ENCODE measurements at regions not wholly inside any gene's neighbourhood (a gene's known extent, or its start where the extent isn't known, plus 50 kb on each side); places are given as distances from the start of the nearest gene placed in this dataset.

DNA sequence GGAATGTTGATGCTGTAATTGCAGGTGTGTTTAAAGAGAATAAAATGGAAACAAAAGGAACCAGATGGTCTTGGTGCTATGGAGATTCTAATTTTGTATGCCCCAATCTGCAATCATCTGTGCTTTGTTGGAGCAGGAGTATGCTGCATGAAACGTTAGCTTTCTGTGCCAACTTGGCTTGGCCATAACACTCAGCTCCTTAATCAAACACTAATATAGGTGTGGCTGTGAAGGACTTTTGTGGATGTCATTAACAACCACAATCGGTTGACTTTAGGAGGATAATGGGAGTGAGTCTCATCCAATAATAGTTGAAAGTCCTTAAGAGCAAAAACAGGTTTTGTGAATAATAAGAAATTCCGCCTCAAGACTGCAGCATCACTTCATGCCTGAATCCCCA is 399.2 kb downstream of the NLGN4X start:
- no peak overlapping the region for H3K27ac Mint-ChIP-seq
- DNase-seq (no peak), ATAC-seq (replicated peaks in 1 of 2) (no peak)
- H3K4me3 Mint-ChIP-seq = no peak overlapping the region
- H3K4me1 Mint-ChIP-seq (ENCODE audit: low read depth) = no peaks in the 10 kb centered on the region
- H3K9me3 Mint-ChIP-seq = peaks cover 2 to 6% of the 10 kb centered on the region in 2 donors
- no peaks in the 10 kb centered on the region for H3K36me3 Mint-ChIP-seq (ENCODE audit: insufficient read depth in 2 of 2)
- H3K27me3 Mint-ChIP-seq (ENCODE audit: low read depth) = no peaks in the 10 kb centered on the region

DNA sequence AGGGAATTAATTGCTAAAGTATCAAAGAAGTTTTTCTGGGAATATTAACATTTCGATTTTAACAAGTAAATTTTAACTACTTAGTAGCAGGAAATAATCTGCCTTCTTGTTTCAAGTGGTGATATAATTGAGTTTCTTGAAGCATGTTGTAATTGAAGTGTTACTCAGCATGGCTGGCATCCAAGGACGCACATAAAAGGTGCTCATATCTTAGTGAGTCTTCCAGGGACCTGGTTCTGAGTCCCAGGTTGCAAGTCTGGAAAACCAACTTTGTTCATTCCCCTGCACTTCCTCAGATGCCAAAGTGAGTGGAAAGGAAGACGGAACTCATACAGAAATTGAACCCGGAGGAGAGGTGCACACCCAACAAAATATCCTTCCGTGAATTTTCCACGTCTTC is 399.6 kb downstream of the NLGN4X start:
- Mint-ChIP-seq H3K27me3 (ENCODE audit: low read depth) (no peaks in the 10 kb centered on the region), H3K4me3 (no peak overlapping the region), H3K27ac (no peak overlapping the region), H3K9me3 (peaks cover 2 to 6% of the 10 kb centered on the region in 2 donors), H3K36me3 (ENCODE audit: insufficient read depth in 2 of 2) (no peaks in the 10 kb centered on the region), H3K4me1 (ENCODE audit: low read depth) (no peaks in the 10 kb centered on the region)
- ATAC-seq (replicated peaks in 1 of 2) = no peak
- DNase-seq = no peak

DNA sequence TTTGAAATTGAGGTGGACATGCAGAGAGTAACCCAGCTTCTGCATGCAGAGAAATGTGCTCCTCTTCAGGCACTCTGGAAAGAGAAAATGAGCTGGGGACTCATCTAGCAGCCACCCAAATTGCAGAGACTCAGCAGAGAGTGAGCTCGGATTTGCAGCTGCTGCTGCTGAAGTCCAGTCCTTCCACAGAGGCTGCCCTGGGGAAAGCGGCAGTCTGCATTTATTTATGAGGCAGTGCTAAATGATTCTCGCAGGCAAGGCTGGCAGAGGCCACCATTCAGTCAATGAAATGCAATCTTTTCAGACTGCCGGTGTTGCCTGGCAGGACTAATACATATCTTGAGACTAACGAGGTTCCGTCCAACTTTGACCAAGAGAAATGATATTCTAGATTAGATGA is 404.8 kb downstream of the NLGN4X start:
- no peaks in the 10 kb centered on the region for H3K9me3 Mint-ChIP-seq
- H3K4me3 Mint-ChIP-seq = no peak overlapping the region
- DNase-seq (no peak), ATAC-seq (replicated peaks in 1 of 2) (no peak)
- no peaks in the 10 kb centered on the region for H3K36me3 Mint-ChIP-seq (ENCODE audit: insufficient read depth in 2 of 2)
- no peaks in the 10 kb centered on the region for H3K4me1 Mint-ChIP-seq (ENCODE audit: low read depth)
- no peaks in the 10 kb centered on the region for H3K27me3 Mint-ChIP-seq (ENCODE audit: low read depth)
- no peak overlapping the region for H3K27ac Mint-ChIP-seq

DNA sequence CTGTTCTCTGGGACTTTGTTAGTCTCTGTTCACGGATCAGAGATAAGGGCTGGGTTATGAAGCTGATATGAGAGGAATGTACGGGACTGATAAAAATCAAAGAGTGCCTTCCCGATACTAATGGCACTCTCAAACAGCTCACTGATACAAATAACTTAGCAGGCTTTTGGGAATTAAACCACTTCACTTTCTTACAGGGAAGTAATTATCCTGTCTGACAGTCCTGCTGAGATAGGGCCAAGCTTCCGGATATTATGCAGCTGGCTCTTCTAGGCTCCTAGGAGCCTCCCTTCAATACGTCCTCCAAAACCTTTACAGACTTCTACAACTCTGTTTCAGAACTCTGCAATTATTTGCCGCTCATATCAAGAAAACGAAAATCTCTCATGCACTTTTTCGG is 418.0 kb downstream of the NLGN4X start:
- ATAC-seq (replicated peaks in 1 of 2) = no peak

DNA sequence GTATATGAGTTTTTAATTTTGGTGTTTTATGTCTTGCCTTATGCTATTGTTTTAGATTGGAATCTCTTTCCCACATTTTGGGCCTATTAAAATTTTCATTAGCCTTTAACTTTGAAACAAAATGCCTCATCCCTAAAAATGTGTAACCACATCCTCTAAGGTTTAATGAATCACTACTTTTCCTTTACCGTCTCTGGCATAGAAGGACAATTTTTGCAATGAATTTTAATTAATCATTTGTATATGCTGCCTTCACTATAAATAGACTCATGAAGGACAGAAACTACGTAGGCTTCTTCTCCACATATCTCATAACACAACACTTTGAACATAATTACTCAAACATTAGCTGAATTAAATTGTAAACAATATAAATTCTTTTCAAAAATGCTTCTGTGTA is 421.5 kb downstream of the NLGN4X start:
- peaks cover 0 to 2% of the 10 kb centered on the region in 2 donors for H3K36me3 Mint-ChIP-seq (ENCODE audit: insufficient read depth in 2 of 2)
- no peak for ATAC-seq (replicated peaks in 1 of 2)
- peaks cover 0 to 7% of the 10 kb centered on the region in 2 donors for H3K9me3 Mint-ChIP-seq
- no peak for DNase-seq
- H3K4me1 Mint-ChIP-seq (ENCODE audit: low read depth) = no peaks in the 10 kb centered on the region
- no peak overlapping the region for H3K4me3 Mint-ChIP-seq
- no peak overlapping the region for H3K27ac Mint-ChIP-seq
- H3K27me3 Mint-ChIP-seq (ENCODE audit: low read depth) = no peaks in the 10 kb centered on the region

More for the DNA sequence above, 418.0 kb downstream of the NLGN4X start:
- Mint-ChIP-seq H3K27me3 (ENCODE audit: low read depth) (no peaks in the 10 kb centered on the region), H3K4me1 (ENCODE audit: low read depth) (no peaks in the 10 kb centered on the region), H3K36me3 (ENCODE audit: insufficient read depth in 2 of 2) (no peaks in the 10 kb centered on the region), H3K4me3 (no peak overlapping the region), H3K27ac (no peak overlapping the region), H3K9me3 (peaks cover 0 to 6% of the 10 kb centered on the region in 2 donors)
- no peak for DNase-seq

DNA sequence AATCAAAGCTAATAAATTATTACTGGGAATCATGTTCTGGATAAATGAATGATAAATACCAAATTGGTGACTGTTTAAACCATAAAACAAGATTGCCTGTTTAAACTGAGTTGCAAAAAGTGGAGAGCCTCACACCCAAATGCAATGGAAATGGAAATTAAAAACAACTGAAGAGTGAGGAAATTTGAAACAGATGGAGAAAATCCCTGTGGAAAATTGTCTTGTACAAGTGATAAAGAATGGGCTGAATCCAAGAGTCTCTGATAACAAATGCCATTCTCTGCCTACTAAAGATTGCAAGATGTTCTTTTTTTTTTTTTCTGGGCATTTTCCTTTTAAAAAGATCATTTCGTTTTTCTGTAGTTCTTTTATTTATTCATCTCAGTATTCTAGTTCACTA is 426.3 kb downstream of the NLGN4X start:
- DNase-seq = no peak
- H3K27me3 Mint-ChIP-seq (ENCODE audit: low read depth) = no peaks in the 10 kb centered on the region
- no peak overlapping the region for H3K4me3 Mint-ChIP-seq
- ATAC-seq (replicated peaks in 1 of 2) = no peak
- H3K4me1 Mint-ChIP-seq (ENCODE audit: low read depth) = no peaks in the 10 kb centered on the region
- peaks cover 2 to 4% of the 10 kb centered on the region in 2 donors for H3K9me3 Mint-ChIP-seq
- H3K36me3 Mint-ChIP-seq (ENCODE audit: insufficient read depth in 2 of 2) = peaks cover 0 to 2% of the 10 kb centered on the region in 2 donors
- H3K27ac Mint-ChIP-seq = no peak overlapping the region

DNA sequence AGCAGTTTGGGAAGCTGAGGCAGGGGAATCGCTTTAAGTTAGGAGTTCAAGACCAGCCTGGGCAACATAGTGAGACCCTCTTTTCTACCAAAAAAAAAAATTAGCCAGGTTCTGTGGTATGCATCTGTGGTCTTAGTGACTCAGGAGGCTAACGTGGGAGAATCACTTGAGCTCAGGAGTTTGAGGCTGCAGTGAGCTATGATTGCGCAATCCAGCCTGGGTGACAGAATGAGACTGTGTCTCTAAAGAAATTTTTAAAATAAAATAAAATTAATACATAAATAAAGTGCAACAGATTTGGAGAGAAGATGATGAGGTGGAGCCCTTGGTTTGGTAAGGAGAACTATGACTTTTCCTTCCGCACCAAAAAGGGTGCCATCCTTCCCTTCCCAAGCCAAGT is 436.9 kb downstream of the NLGN4X start:
- Mint-ChIP-seq H3K4me3 (no peak overlapping the region), H3K9me3 (peaks cover 3 to 5% of the 10 kb centered on the region in 2 donors), H3K27me3 (ENCODE audit: low read depth) (no peaks in the 10 kb centered on the region), H3K27ac (no peak overlapping the region), H3K36me3 (ENCODE audit: insufficient read depth in 2 of 2) (no peaks in the 10 kb centered on the region), H3K4me1 (ENCODE audit: low read depth) (no peaks in the 10 kb centered on the region)
- DNase-seq (no peak), ATAC-seq (replicated peaks in 1 of 2) (no peak)

DNA sequence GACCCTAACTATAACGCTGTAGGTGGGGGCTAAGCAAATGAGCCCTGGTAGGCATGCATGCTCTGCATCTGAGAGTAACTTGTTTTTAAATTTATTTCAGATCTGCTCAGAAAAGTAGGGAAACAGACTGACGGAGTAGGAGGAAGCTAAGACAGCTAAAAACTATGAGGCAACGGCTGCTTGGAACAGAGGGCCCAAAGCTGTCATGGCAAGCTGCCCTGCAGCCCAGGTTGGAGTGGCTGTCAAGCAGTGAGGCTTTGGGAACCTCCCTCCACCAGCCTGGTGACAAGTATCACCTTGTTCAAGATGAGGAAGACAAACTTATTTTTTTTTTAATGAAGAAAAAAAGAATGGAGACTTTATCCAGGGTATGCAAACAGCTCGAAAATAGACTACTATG is 439.8 kb downstream of the NLGN4X start:
- DNase-seq (no peak), ATAC-seq (replicated peaks in 1 of 2) (no peak)
- no peaks in the 10 kb centered on the region for H3K36me3 Mint-ChIP-seq (ENCODE audit: insufficient read depth in 2 of 2)
- H3K27me3 Mint-ChIP-seq (ENCODE audit: low read depth) = no peaks in the 10 kb centered on the region
- H3K4me1 Mint-ChIP-seq (ENCODE audit: low read depth) = no peaks in the 10 kb centered on the region
- peaks cover 1 to 3% of the 10 kb centered on the region in 2 donors for H3K9me3 Mint-ChIP-seq
- H3K4me3 Mint-ChIP-seq = no peak overlapping the region
- no peak overlapping the region for H3K27ac Mint-ChIP-seq

DNA sequence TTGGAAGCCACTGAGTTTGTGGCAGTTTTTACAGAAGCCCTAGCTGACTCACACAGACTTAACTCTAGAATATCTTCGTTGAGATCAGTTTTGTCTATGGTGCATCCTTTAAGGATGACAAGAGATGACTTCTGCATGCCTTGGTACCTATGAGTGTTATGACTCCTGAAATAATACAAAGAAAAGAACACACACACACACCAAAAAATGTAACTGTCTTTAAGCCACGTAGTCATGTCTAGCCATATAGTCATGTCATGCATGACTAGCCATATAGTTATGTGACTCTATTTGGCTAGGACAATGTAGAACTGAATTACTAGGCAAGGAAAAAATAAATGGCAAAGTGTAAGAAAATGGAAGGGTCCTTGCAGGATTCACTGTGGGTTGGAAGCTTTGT is 447.8 kb downstream of the NLGN4X start:
- Mint-ChIP-seq H3K36me3 (ENCODE audit: insufficient read depth in 2 of 2) (no peaks in the 10 kb centered on the region), H3K9me3 (peaks cover 5 to 9% of the 10 kb centered on the region in 2 donors), H3K27me3 (ENCODE audit: low read depth) (no peaks in the 10 kb centered on the region), H3K4me1 (ENCODE audit: low read depth) (no peaks in the 10 kb centered on the region), H3K4me3 (no peak overlapping the region), H3K27ac (no peak overlapping the region)
- DNase-seq (no peak), ATAC-seq (replicated peaks in 1 of 2) (no peak)

DNA sequence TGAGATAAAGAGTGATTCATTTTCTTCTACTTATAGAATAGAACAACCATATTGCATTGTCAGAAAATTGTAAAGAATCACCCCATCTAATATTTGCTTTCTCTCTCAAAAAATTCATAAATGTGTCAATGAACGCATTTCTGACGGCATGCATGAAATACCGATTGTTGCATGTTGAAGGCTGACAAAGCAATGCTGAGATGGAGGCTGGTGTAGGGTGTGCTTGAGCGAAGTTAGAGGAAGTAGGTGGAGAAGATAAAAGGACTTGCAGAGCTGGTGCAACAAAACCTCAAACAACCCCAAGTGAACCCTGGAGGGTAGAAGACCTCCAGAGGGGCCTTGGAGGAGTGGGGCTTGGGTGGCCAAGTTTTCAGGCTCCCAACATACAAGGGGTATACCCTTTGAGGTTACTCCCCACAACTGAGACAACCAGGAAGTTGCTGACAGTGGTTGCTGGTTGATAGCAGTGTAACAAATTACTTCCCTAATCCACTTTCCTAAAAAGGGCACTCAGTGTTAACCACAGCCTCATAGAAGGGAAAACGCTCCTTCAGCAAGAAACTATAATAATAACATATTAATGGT is 452.7 kb downstream of the NLGN4X start:
- ATAC-seq (replicated peaks in 1 of 2) (no peak), DNase-seq (no peak)
- no peak overlapping the region for H3K4me3 Mint-ChIP-seq
- no peaks in the 10 kb centered on the region for H3K27me3 Mint-ChIP-seq (ENCODE audit: low read depth)
- no peaks in the 10 kb centered on the region for H3K4me1 Mint-ChIP-seq (ENCODE audit: low read depth)
- no peak overlapping the region for H3K27ac Mint-ChIP-seq
- peaks cover 6 to 13% of the 10 kb centered on the region in 2 donors for H3K9me3 Mint-ChIP-seq
- H3K36me3 Mint-ChIP-seq (ENCODE audit: insufficient read depth in 2 of 2) = no peaks in the 10 kb centered on the region

DNA sequence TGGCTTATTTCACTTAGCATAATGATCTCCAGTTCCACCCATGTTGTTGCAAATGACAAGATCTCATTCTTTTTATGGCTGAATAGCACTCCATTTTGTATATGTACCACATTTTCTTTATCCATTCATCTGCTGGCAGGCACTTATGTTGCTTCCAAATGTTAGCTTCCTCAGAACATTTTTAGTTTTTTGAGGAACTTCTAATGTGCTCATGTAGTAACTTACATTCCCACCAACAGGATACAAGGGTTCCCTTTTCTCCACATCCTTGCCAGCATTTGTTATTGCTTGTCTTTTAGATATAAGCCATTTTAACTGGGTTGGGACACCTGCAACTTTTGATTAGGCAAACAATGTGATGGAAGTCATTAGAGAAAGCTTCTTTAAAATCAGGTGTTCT is 454.2 kb downstream of the NLGN4X start:
- H3K27me3 Mint-ChIP-seq (ENCODE audit: low read depth) = no peaks in the 10 kb centered on the region
- no peak overlapping the region for H3K27ac Mint-ChIP-seq
- no peaks in the 10 kb centered on the region for H3K4me1 Mint-ChIP-seq (ENCODE audit: low read depth)
- peaks cover 5 to 13% of the 10 kb centered on the region in 2 donors for H3K9me3 Mint-ChIP-seq
- DNase-seq (no peak), ATAC-seq (replicated peaks in 1 of 2) (no peak)
- H3K4me3 Mint-ChIP-seq = no peak overlapping the region
- no peaks in the 10 kb centered on the region for H3K36me3 Mint-ChIP-seq (ENCODE audit: insufficient read depth in 2 of 2)

DNA sequence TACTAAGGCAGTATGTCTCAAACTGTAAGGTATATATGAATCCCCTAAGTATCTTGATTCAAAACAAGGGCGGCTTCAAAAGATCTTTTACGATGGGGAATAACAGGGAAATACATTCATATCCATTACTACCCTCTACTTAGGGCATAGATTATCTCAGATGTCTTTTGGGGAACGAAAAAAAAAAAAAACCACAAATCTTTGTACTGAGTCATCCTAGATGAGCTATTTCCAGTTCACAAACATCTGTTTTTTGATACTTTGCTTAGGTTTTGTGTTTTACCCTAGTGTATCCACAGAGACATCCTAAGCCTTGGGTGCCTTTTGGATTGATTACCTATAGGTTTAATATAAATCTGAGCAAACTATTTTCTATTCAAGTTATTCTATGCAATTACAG is 457.2 kb downstream of the NLGN4X start:
- Mint-ChIP-seq H3K9me3 (peaks cover 2 to 9% of the 10 kb centered on the region in 2 donors), H3K36me3 (ENCODE audit: insufficient read depth in 2 of 2) (no peaks in the 10 kb centered on the region), H3K27me3 (ENCODE audit: low read depth) (no peaks in the 10 kb centered on the region), H3K4me3 (no peak overlapping the region), H3K27ac (no peak overlapping the region), H3K4me1 (ENCODE audit: low read depth) (no peaks in the 10 kb centered on the region)
- no peak for DNase-seq
- no peak for ATAC-seq (replicated peaks in 1 of 2)

DNA sequence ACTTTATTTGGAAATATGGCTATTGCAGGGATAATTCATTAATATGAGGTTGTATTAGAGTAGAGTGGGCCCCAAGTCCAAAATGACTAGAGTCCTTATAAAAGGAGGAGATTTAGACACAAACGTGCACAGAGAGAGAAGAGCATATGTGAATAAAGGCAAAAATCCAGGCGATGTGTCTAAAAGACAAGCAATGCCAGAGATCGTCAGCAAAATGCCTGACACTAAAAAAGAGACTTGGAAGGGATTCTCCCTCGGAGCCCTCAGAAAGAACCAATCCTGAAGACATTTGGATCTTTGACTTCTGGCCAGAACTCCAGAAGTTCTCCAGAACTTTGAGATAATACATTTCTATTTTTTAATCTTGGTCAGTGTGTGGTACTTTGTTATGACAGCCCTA is 472.1 kb downstream of the NLGN4X start:
- H3K27me3 Mint-ChIP-seq (ENCODE audit: low read depth) = no peaks in the 10 kb centered on the region
- H3K4me3 Mint-ChIP-seq = no peak overlapping the region
- no peaks in the 10 kb centered on the region for H3K4me1 Mint-ChIP-seq (ENCODE audit: low read depth)
- no peaks in the 10 kb centered on the region for H3K36me3 Mint-ChIP-seq (ENCODE audit: insufficient read depth in 2 of 2)
- no peak for ATAC-seq (replicated peaks in 1 of 2)
- H3K27ac Mint-ChIP-seq = no peak overlapping the region
- H3K9me3 Mint-ChIP-seq = peaks cover 5 to 7% of the 10 kb centered on the region in 2 donors
- DNase-seq = no peak

DNA sequence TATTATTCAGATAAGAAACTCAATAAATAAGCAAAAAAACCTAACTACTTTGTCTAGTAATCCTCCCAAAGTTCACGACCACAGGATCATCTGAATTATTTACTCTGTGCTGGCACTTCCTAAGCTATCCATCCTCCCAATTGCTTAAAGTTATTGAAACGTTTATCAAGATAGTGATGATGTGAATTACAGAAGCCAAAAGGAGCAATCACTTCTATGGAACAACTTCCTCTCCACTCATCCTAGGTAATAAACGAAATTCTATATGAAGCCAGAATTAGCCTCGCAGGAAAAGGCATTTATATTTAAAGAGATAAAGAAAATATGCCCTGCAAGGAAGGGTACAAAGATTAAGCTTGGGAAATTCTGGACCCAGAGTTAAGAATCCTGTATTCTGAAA is 475.4 kb downstream of the NLGN4X start:
- H3K27me3 Mint-ChIP-seq (ENCODE audit: low read depth) = no peaks in the 10 kb centered on the region
- DNase-seq (no peak), ATAC-seq (replicated peaks in 1 of 2) (no peak)
- H3K4me1 Mint-ChIP-seq (ENCODE audit: low read depth) = no peaks in the 10 kb centered on the region
- peaks cover 5% of the 10 kb centered on the region in 2 donors for H3K9me3 Mint-ChIP-seq
- no peak overlapping the region for H3K4me3 Mint-ChIP-seq
- no peaks in the 10 kb centered on the region for H3K36me3 Mint-ChIP-seq (ENCODE audit: insufficient read depth in 2 of 2)
- H3K27ac Mint-ChIP-seq = no peak overlapping the region
